H9 (cell line): ENCODE measurements at regions not wholly inside any gene's neighbourhood (a gene's known extent, or its start where the extent isn't known, plus 50 kb on each side); places are given as distances from the start of the nearest gene placed in this dataset.

ENCODE experiments used
- DNase-seq: peaks from one replicate; pipeline ENCODE4 v3.0.0-alpha.2; 2017
- H2AFZ ChIP-seq: one replicate; pipeline ENCODE4 v1.6.1; 2013; ENCODE audit warnings: mild to moderate bottlenecking, low read length, control low read depth, moderate library complexity
- H2AK5ac ChIP-seq: 2 replicates; pipeline ENCODE4 v1.6.1; 2013; ENCODE audit warnings: low read length, control low read depth, mixed read lengths; ENCODE audit not compliant: insufficient read length
- H2BK120ac ChIP-seq: one replicate; pipeline ENCODE4 v1.6.1; 2013; ENCODE audit warnings: low read depth, mild to moderate bottlenecking, low read length, control low read depth, inconsistent platforms; ENCODE audit not compliant: poor library complexity, severe bottlenecking
- H2BK12ac ChIP-seq: 2 replicates; pipeline ENCODE4 v1.6.1; 2013; ENCODE audit warnings: low read length, control low read depth, mixed read lengths, low read depth; ENCODE audit not compliant: insufficient read length
- H2BK15ac ChIP-seq: 2 replicates; pipeline ENCODE4 v1.6.1; 2013; ENCODE audit warnings: low read depth, low read length, control low read depth
- H2BK20ac ChIP-seq: one replicate; pipeline ENCODE4 v1.6.1; 2013; ENCODE audit warnings: low read depth, mild to moderate bottlenecking, low read length, control low read depth, inconsistent platforms; ENCODE audit not compliant: poor library complexity, severe bottlenecking
- H2BK5ac ChIP-seq: 2 replicates; pipeline ENCODE4 v1.6.1; 2013; ENCODE audit warnings: low read length, control low read depth, mixed read lengths; ENCODE audit not compliant: insufficient read length
- H3K14ac ChIP-seq: 2 replicates; pipeline ENCODE4 v1.6.1; 2013; ENCODE audit warnings: low read length, control low read depth; ENCODE audit not compliant: insufficient read depth
- H3K18ac ChIP-seq: 2 replicates; pipeline ENCODE4 v1.6.1; 2013; ENCODE audit warnings: low read depth, mild to moderate bottlenecking, mixed read lengths, low read length, control low read depth; ENCODE audit not compliant: insufficient read length
- H3K23ac ChIP-seq: 2 replicates; pipeline ENCODE4 v1.6.1; 2013; ENCODE audit warnings: low read length, control low read depth, mixed read lengths, low read depth; ENCODE audit not compliant: insufficient read length
- H3K23me2 ChIP-seq: 2 replicates; pipeline ENCODE4 v1.6.1; 2013; ENCODE audit warnings: low read depth, mild to moderate bottlenecking, mixed read lengths, low read length, control low read depth; ENCODE audit not compliant: insufficient read length, poor library complexity, severe bottlenecking
- H3K27ac ChIP-seq: 2 replicates; pipeline ENCODE4 v1.5.1; 2013; ENCODE audit warnings: low read length, control low read depth, mixed read lengths, low read depth; ENCODE audit not compliant: insufficient read length
- H3K27me3 ChIP-seq: 2 replicates; pipeline ENCODE4 v1.6.1; 2013; ENCODE audit warnings: low read length, control low read depth, inconsistent platforms; ENCODE audit not compliant: insufficient read depth
- H3K4ac ChIP-seq: 2 replicates; pipeline ENCODE4 v1.6.1; 2013; ENCODE audit warnings: low read depth, mild to moderate bottlenecking, control low read depth, inconsistent platforms, low read length, moderate library complexity
- H3K4me1 ChIP-seq: 2 replicates; pipeline ENCODE4 v1.6.1; 2013; ENCODE audit warnings: low read length, control low read depth, inconsistent platforms; ENCODE audit not compliant: insufficient read depth
- H3K4me2 ChIP-seq: 2 replicates; pipeline ENCODE4 v1.6.1; 2013; ENCODE audit warnings: low read length, control low read depth, mixed read lengths; ENCODE audit not compliant: insufficient read length, insufficient read depth
- H3K56ac ChIP-seq: 2 replicates; pipeline ENCODE4 v1.6.1; 2013; ENCODE audit warnings: low read depth, mild to moderate bottlenecking, mixed read lengths, low read length, control low read depth; ENCODE audit not compliant: insufficient read length
- H3K79me1 ChIP-seq: 2 replicates; pipeline ENCODE4 v1.6.1; 2013; ENCODE audit warnings: low read depth, mild to moderate bottlenecking, moderate library complexity, low read length, control low read depth, inconsistent platforms; ENCODE audit not compliant: insufficient read depth, poor library complexity, severe bottlenecking
- H3K79me2 ChIP-seq: 2 replicates; pipeline ENCODE4 v1.6.1; 2013; ENCODE audit warnings: low read length, control low read depth, inconsistent platforms; ENCODE audit not compliant: insufficient read depth
- H3K9ac ChIP-seq: 2 replicates; pipeline ENCODE4 v1.6.1; 2013; ENCODE audit warnings: low read length, control low read depth, mixed read lengths; ENCODE audit not compliant: insufficient read length; ENCODE audit errors: extremely low read depth
- H3K9me3 ChIP-seq: one replicate; pipeline ENCODE4 v1.6.1; 2013; ENCODE audit warnings: low read depth, low read length, inconsistent platforms; ENCODE audit not compliant: control insufficient read depth
- H3T11ph ChIP-seq: one replicate; pipeline ENCODE4 v1.6.1; 2013; ENCODE audit warnings: mild to moderate bottlenecking, low read length, control low read depth, inconsistent platforms
- H4K20me1 ChIP-seq: one replicate; pipeline ENCODE4 v1.6.1; 2013; ENCODE audit not compliant: control insufficient read depth, insufficient read length, insufficient read depth
- H4K5ac ChIP-seq: 2 replicates; pipeline ENCODE4 v1.6.1; 2013; ENCODE audit warnings: low read depth, mild to moderate bottlenecking, mixed read lengths, low read length, control low read depth; ENCODE audit not compliant: insufficient read length
- H4K8ac ChIP-seq: replicated peaks from 2 replicates; pipeline ENCODE4 v1.6.1; 2013; ENCODE audit warnings: low read length, control low read depth, mixed read lengths, low read depth; ENCODE audit not compliant: insufficient read length
- H4K91ac ChIP-seq: 2 replicates; pipeline ENCODE4 v1.6.1; 2013; ENCODE audit warnings: low read depth, mild to moderate bottlenecking, moderate library complexity, mixed read lengths, low read length, control low read depth; ENCODE audit not compliant: insufficient read length
- H3K27ac Mint-ChIP-seq, 3 experiments: 2 replicates in 2 of 3; 3 replicates in 1 of 3; pipeline ENCODE4 v1.8.0; 2020 to 2021; ENCODE audit warnings: mixed read lengths in 3 of 3, mild to moderate bottlenecking in 1 of 3, moderate library complexity in 1 of 3
- H3K27me3 Mint-ChIP-seq: 2 replicates; pipeline ENCODE4 v1.8.0; 2021; ENCODE audit warnings: low read depth, mild to moderate bottlenecking, moderate library complexity, mixed read lengths
- H3K36me3 Mint-ChIP-seq, 3 experiments: 2 replicates in 2 of 3; 3 replicates in 1 of 3; pipeline ENCODE4 v1.8.0; 2020 to 2021; ENCODE audit warnings: low read depth in 3 of 3, mixed read lengths in 3 of 3; ENCODE audit not compliant: insufficient read depth in 1 of 3
- H3K4me1 Mint-ChIP-seq, 2 experiments: 2 replicates each; pipeline ENCODE4 v1.8.0; 2020; ENCODE audit warnings: mixed read lengths in 2 of 2
- H3K4me3 Mint-ChIP-seq, 2 experiments: 2 replicates in 1 of 2; 3 replicates in 1 of 2; pipeline ENCODE4 v1.8.0; 2020 to 2021; ENCODE audit warnings: mild to moderate bottlenecking in 2 of 2, mixed read lengths in 2 of 2, moderate library complexity in 1 of 2
- H3K9me3 Mint-ChIP-seq, 2 experiments: 2 replicates in 1 of 2; 3 replicates in 1 of 2; pipeline ENCODE4 v1.8.0; 2020; ENCODE audit warnings: mild to moderate bottlenecking in 2 of 2, mixed read lengths in 2 of 2, moderate library complexity in 1 of 2
- WGBS: extraction: QIAGEN DNeasy Blood & Tissue Kit; methylation state at CpG from one replicate; pipeline ENCODE4 v1.1.7; 2013; ENCODE audit warnings: missing lambda C conversion rate, low lambda C conversion rate, mixed read lengths; ENCODE audit not compliant: insufficient read length; ENCODE audit errors: extremely low coverage; 5-methylcytosine and 5-hydroxymethylcytosine counted together
- TF ChIP-seq, protein P1 (sequence below): fragments of 200-600 bp; sonication (generic); conservative IDR thresholded peaks from 3 replicates; pipeline ENCODE4 v1.8.0; 2021; ENCODE audit warnings: antibody characterized with exemption, mild to moderate bottlenecking

- no peak for DNase-seq
- Histone ChIP-seq H3K9me3 (no peaks in the 10 kb centered on the region), H2BK5ac (no peak overlapping the region), H3K79me1 (no peaks in the 10 kb centered on the region), H3K23me2 (no peaks in the 10 kb centered on the region), H2BK15ac (no peak overlapping the region), H3K27ac (no peak overlapping the region), H3K56ac (no peak overlapping the region), H3K79me2 (0 out of 2 replicates have a peak, but pooled peaks cover 1% of the 10 kb centered on the region), H3K23ac (no peak overlapping the region), H3K18ac (no peak overlapping the region), H3K4me1 (no peaks in the 10 kb centered on the region), H2BK12ac (no peak overlapping the region), H2BK120ac (no peak overlapping the region), H3K27me3 (no peaks in the 10 kb centered on the region), H3K9ac (no peak overlapping the region), H4K8ac (no peak overlapping the region), H4K5ac (no peak overlapping the region), H2AK5ac (no peak overlapping the region), H3K14ac (no peak overlapping the region), H4K20me1 (no peaks in the 10 kb centered on the region), H2AFZ (no peak overlapping the region), H3K4ac (no peak overlapping the region), H4K91ac (no peak overlapping the region), H3K4me2 (no peak overlapping the region), H3T11ph (no peak overlapping the region), H2BK20ac (no peak overlapping the region)
- no peaks in the 10 kb centered on the region for H3K4me1 Mint-ChIP-seq
- H3K27me3 Mint-ChIP-seq = no peaks in the 10 kb centered on the region
- WGBS = no CpG with 5 or more reads among the region's 1 CpG
- no peaks in the 10 kb centered on the region for H3K9me3 Mint-ChIP-seq
- no peaks in the 10 kb centered on the region for H3K36me3 Mint-ChIP-seq
- TF ChIP-seq, protein P1, sequence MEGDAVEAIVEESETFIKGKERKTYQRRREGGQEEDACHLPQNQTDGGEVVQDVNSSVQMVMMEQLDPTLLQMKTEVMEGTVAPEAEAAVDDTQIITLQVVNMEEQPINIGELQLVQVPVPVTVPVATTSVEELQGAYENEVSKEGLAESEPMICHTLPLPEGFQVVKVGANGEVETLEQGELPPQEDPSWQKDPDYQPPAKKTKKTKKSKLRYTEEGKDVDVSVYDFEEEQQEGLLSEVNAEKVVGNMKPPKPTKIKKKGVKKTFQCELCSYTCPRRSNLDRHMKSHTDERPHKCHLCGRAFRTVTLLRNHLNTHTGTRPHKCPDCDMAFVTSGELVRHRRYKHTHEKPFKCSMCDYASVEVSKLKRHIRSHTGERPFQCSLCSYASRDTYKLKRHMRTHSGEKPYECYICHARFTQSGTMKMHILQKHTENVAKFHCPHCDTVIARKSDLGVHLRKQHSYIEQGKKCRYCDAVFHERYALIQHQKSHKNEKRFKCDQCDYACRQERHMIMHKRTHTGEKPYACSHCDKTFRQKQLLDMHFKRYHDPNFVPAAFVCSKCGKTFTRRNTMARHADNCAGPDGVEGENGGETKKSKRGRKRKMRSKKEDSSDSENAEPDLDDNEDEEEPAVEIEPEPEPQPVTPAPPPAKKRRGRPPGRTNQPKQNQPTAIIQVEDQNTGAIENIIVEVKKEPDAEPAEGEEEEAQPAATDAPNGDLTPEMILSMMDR = no peak
- no peak overlapping the region for H3K4me3 Mint-ChIP-seq
- no peak overlapping the region for H3K27ac Mint-ChIP-seq
Measured at GRCh38 chr1:82181846-82182245, 381.1 kb downstream of the ADGRL2 start.
